Epithelial cell of proximal tubule (primary cell): ENCODE measurements at regions not wholly inside any gene's neighbourhood (a gene's known extent, or its start where the extent isn't known, plus 50 kb on each side); places are given as distances from the start of the nearest gene placed in this dataset.

ENCODE experiments used
- DNase-seq: peaks from one replicate; pipeline ENCODE4 v3.0.0-alpha.2; 2011; ENCODE audit warnings: low read depth
- H3K4me3 ChIP-seq: 2 replicates; pipeline ENCODE4 v1.5.1; 2011; ENCODE audit warnings: low read depth, mild to moderate bottlenecking, low read length
- CTCF ChIP-seq: conservative IDR thresholded peaks from 2 replicates; pipeline ENCODE4 v1.5.1; 2012; ENCODE audit warnings: low read depth, mild to moderate bottlenecking, low read length

- no peak for TF ChIP-seq CTCF
- no peak for DNase-seq
- H3K4me3 ChIP-seq = no peak overlapping the region
These were observed 203.6 kb downstream of the EDEM1 start for GRCh38 chr3:5390936-5391625.

GRCh38 chr3:5401002-5401401, 213.5 kb downstream of the EDEM1 start:
- no peak overlapping the region for H3K4me3 ChIP-seq
- TF ChIP-seq CTCF = no peak

GRCh38 chr3:5404718-5405117, 217.2 kb downstream of the EDEM1 start:
- no peak for TF ChIP-seq CTCF
- no peak overlapping the region for H3K4me3 ChIP-seq
- DNase-seq = no peak

More at GRCh38 chr3:5401002-5401401, 213.5 kb downstream of the EDEM1 start:
- DNase-seq = no peak

- no peak for TF ChIP-seq CTCF
These were observed 224.3 kb downstream of the EDEM1 start for GRCh38 chr3:5411786-5412185.

GRCh38 chr3:5423076-5423475, 235.6 kb downstream of the EDEM1 start:
- TF ChIP-seq CTCF = no peak
- no peak overlapping the region for H3K4me3 ChIP-seq
- no peak for DNase-seq

More at GRCh38 chr3:5411786-5412185, 224.3 kb downstream of the EDEM1 start:
- DNase-seq = no peak
- H3K4me3 ChIP-seq = no peak overlapping the region

GRCh38 chr3:5423523-5423922, 236.0 kb downstream of the EDEM1 start:
- H3K4me3 ChIP-seq = no peak overlapping the region
- no peak for DNase-seq
- TF ChIP-seq CTCF = no peak

- TF ChIP-seq CTCF = no peak
- no peak overlapping the region for H3K4me3 ChIP-seq
These were observed 237.9 kb downstream of the EDEM1 start for GRCh38 chr3:5425371-5425770.

More at GRCh38 chr3:5425371-5425770, 237.9 kb downstream of the EDEM1 start:
- DNase-seq = no peak
